Nephron (organoid): ENCODE measurements at regions not wholly inside any gene's neighbourhood (a gene's known extent, or its start where the extent isn't known, plus 50 kb on each side); places are given as distances from the start of the nearest gene placed in this dataset.

ENCODE experiments used
- H3K27ac Mint-ChIP-seq, 3 experiments: 2 replicates each; pipeline ENCODE4 v1.8.0; 2020; ENCODE audit warnings: mixed read lengths in 3 of 3, mild to moderate bottlenecking in 2 of 3, moderate library complexity in 1 of 3
- H3K27me3 Mint-ChIP-seq: 2 replicates; pipeline ENCODE4 v1.8.0; 2021; ENCODE audit warnings: low read depth, mild to moderate bottlenecking, moderate library complexity, mixed read lengths
- H3K36me3 Mint-ChIP-seq: 2 replicates; pipeline ENCODE4 v1.8.0; 2020; ENCODE audit warnings: low read depth, mixed read lengths
- H3K4me1 Mint-ChIP-seq: 2 replicates; pipeline ENCODE4 v1.8.0; 2020; ENCODE audit warnings: mixed read lengths
- H3K4me3 Mint-ChIP-seq, 3 experiments: 2 replicates each; pipeline ENCODE4 v1.8.0; 2020; ENCODE audit warnings: mild to moderate bottlenecking in 3 of 3, mixed read lengths in 3 of 3, moderate library complexity in 2 of 3
- H3K9me3 Mint-ChIP-seq: 2 replicates; pipeline ENCODE4 v1.8.0; 2020; ENCODE audit warnings: mixed read lengths
- TF ChIP-seq, protein P1 (sequence below), 3 experiments: fragments of 200-600 bp; sonication (generic); IDR thresholded peaks; one replicate each; pipeline ENCODE4 v1.5.0; 2021; ENCODE audit warnings: antibody characterized with exemption in 3 of 3; ENCODE audit not compliant: unreplicated experiment in 3 of 3

DNA sequence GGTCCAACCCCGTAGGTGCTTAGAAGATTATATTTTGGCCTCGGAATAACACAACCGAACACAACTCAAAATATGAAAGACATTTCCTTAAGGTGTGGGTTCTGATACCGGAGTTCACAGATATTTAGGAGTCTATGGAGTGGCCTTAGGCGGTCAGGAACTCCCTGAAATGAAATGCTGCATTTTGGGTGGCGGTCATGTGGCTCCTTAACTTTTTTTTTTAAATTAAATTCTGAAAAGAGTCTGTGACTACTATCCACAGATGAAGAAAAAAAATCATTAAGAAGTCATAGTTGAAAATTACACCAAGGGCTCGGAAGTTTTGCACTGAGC, 290.9 kb upstream of the NFE2L3 start:
- H3K4me1 Mint-ChIP-seq = peaks cover 20% of the 10 kb centered on the region
- TF ChIP-seq, protein P1, sequence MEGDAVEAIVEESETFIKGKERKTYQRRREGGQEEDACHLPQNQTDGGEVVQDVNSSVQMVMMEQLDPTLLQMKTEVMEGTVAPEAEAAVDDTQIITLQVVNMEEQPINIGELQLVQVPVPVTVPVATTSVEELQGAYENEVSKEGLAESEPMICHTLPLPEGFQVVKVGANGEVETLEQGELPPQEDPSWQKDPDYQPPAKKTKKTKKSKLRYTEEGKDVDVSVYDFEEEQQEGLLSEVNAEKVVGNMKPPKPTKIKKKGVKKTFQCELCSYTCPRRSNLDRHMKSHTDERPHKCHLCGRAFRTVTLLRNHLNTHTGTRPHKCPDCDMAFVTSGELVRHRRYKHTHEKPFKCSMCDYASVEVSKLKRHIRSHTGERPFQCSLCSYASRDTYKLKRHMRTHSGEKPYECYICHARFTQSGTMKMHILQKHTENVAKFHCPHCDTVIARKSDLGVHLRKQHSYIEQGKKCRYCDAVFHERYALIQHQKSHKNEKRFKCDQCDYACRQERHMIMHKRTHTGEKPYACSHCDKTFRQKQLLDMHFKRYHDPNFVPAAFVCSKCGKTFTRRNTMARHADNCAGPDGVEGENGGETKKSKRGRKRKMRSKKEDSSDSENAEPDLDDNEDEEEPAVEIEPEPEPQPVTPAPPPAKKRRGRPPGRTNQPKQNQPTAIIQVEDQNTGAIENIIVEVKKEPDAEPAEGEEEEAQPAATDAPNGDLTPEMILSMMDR (IDR thresholded peaks at IDR 0.05; ENCODE audit: unreplicated experiment in 3 of 3) = no peak
- peak overlapping the region in 2 of 3 experiments; percentile 54 to 57 for H3K4me3 Mint-ChIP-seq
- H3K9me3 Mint-ChIP-seq = no peaks in the 10 kb centered on the region
- H3K36me3 Mint-ChIP-seq = no peaks in the 10 kb centered on the region
- no peak overlapping the region for H3K27ac Mint-ChIP-seq
- H3K27me3 Mint-ChIP-seq = peaks cover 71% of the 10 kb centered on the region

DNA sequence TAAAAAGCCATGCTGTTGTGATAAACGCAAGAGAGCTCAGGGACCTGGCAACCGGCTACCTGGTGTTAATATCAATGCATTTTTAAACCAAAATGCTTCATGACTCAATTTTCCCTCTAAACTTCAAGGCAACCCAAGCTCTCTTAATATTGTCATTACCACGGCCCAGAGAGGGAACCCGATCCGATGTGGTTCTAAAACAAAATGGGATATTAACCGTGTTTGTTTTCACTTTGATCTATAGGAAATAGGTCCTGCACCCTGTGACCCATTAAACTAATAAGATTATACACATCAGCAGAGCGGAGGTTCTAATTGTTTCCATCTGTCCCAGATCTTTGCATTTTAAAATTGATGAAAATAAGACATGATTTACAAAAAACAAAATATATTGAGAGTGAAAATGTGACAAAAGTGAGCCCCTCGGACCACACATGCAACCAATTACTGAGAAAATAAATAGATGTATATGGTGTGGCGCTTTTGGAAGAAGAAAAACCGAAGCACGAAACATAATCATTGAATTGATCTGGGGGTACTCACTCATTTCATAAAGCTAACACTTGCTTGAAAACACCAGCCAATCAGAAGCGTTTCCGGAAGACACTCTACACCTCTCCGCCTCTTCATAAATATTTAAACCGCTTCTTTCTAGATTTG, 290.3 kb upstream of the NFE2L3 start:
- peaks cover 77% of the 10 kb centered on the region for H3K27me3 Mint-ChIP-seq
- peak overlapping the region; percentile 35 to 57 (median 54) for H3K4me3 Mint-ChIP-seq
- H3K4me1 Mint-ChIP-seq = peaks cover 20% of the 10 kb centered on the region
- peak overlapping the region; percentile 4 to 56 (median 24) for H3K27ac Mint-ChIP-seq
- H3K36me3 Mint-ChIP-seq = no peaks in the 10 kb centered on the region
- TF ChIP-seq, protein P1 (IDR thresholded peaks at IDR 0.05; ENCODE audit: unreplicated experiment in 3 of 3) = no peak
- no peaks in the 10 kb centered on the region for H3K9me3 Mint-ChIP-seq

DNA sequence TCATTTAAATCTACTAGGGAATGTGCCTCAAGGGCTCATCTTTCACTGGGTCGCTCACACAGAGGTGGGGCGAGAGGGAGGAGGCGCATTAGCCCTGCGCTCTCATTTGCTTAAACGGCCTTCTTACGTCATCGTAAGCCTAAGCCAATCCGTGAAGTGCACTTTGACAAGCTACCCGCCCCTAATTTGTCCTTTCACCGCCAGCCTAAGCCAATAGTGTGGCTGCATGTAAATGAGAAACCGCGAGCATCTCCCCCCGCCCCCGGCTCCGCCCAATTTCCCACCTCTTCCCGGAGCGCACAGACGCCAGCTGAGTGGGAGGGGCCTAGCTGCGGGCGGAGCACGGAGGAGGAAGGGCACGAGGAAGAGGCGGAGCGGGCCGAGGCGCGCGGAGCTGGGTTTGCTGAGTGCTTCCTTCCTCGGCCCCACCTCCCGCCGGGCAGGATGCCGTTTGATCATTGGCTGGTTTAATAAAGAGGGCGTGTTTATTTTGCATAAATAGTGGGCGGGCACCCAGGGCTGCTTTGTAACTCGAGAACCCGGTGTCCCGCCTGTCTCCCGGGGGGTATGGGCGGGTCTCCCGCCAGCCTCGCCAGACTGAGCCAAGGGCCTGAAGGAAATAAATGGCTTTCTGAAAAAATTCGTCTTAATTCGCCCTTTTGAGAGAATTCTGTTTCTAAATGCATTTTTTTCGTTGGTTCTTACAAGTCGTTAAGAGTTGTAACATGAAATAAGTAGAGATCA, 289.6 kb upstream of the NFE2L3 start:
- Mint-ChIP-seq H3K27ac (peak overlapping the region; percentile 36 to 71 (median 67)), H3K4me1 (peaks cover 20% of the 10 kb centered on the region), H3K27me3 (peaks cover 83% of the 10 kb centered on the region), H3K4me3 (peak overlapping the region; percentile 65 to 68 (median 66)), H3K9me3 (no peaks in the 10 kb centered on the region), H3K36me3 (no peaks in the 10 kb centered on the region)
- TF ChIP-seq, protein P1 (IDR thresholded peaks at IDR 0.05; ENCODE audit: unreplicated experiment in 3 of 3) = no peak

DNA sequence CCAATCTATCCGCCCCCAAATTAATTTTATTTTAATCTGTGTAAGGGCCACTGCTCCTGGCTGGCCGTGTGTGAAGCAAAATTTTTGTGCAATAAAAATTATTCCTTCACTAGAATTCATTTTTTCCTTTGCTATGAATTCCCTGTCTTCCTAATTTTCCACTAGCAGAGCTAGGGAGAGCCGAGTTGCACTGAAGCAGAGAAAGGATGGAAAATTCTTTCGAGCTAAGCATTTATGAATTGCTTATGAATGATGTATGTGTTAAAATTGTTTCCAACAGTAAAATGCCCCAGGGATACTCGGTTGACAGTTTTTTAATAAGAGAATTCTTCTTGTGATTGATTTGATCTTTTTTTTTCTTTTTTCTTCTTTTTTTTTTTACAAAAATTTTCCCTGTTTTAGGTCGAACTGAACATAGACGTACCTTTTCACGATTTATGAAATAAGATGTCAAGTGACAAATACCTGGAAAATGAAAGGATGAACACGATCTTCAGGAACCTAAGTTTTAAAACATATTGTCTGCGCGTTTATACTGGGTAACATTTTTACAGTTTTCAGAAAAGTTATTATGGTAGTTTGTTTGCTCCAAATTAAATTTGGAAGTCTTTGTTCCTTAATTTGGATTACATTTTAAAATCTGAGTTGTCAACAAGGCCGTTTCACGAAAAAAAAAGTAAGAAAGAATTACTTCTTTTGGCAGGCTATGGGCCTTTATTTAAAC, 288.8 kb upstream of the NFE2L3 start:
- Mint-ChIP-seq H3K36me3 (no peaks in the 10 kb centered on the region), H3K27me3 (peaks cover 90% of the 10 kb centered on the region), H3K27ac (peak overlapping the region; percentile 36 to 71 (median 67)), H3K4me1 (peaks cover 20% of the 10 kb centered on the region), H3K4me3 (peak overlapping the region; percentile 65 to 68 (median 66)), H3K9me3 (no peaks in the 10 kb centered on the region)
- TF ChIP-seq, protein P1 (IDR thresholded peaks at IDR 0.05; ENCODE audit: unreplicated experiment in 3 of 3) = no peak

DNA sequence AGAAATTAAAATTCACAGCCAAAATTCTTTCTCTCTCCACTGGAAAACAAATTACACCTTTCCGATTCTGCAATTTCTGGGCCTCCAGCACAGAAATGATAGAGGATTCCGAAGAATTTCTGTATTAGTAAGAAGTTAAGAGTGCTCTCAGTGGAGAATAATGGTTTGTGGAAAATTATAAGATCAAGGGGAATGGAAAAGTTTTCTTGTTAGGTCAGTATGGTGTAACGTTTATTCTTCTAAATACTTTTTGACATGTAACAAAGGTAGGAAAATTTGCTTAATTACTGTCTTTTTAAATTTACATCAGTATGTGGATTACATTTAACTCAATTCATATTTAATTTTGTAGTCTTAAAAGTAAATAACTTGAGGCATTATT, 288.3 kb upstream of the NFE2L3 start:
- TF ChIP-seq, protein P1 (IDR thresholded peaks at IDR 0.05; ENCODE audit: unreplicated experiment in 3 of 3) = no peak
- no peak overlapping the region for H3K27ac Mint-ChIP-seq
- H3K27me3 Mint-ChIP-seq = peaks cover 94% of the 10 kb centered on the region
- H3K4me1 Mint-ChIP-seq = peaks cover 20% of the 10 kb centered on the region
- no peak overlapping the region for H3K4me3 Mint-ChIP-seq
- H3K36me3 Mint-ChIP-seq = no peaks in the 10 kb centered on the region
- no peaks in the 10 kb centered on the region for H3K9me3 Mint-ChIP-seq
